ENCODE measurements at regions not wholly inside any gene's neighbourhood (a gene's known extent, or its start where the extent isn't known, plus 50 kb on each side); places are given as distances from the start of the nearest gene placed in this dataset.

DNA sequence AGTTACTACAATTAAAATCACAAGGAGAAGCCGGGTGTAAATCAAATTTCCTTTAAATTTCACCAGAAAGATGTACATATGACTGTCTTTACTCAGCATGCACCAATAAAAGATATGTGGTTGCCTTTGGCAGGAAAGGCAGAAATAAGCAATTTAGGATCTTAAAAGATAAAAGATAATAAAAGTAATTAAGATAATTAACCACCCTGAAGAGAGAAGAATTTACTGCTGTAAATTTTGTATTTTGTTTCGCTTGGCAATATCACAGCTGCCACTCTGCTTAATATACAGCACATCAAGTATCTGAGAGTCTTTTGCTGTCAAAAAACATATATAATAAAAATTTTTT, 411.9 kb downstream of the MN1 start:
- DNase-seq (ENCODE audit: low read depth) = no peak

DNA sequence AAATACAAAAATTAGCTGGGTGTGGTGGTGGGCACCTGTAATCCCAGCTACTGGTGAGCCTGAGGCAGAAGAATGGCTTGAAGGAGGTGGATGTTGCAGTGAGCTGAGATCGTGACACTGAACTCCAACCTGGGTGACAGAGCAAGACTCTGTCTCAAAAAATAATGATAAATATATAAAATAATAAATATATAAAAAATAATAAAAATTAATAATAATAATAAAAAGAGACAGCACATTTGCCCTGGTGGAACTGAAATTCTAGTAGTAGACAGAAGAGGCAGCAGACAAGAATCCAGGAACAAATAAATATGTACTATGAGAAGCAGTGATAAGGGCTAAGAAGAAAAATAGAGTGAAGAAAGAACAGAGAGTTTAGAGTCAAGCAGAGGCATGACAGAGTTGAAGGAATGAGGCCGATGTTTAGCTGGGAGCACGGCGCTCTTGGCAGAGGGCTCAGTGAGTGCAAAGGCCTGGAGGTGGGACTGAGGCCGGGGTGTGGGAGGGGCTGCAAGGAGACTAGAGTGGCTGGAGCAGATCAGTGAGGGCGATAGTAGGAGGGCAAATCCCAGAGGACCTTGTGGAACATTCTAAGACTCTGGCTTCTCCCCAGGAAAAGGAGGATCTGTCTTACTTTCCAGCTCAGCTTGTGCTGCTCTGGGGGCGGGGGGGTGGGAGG, 410.3 kb downstream of the MN1 start:
- DNase-seq (ENCODE audit: low read depth) = no peak

DNA sequence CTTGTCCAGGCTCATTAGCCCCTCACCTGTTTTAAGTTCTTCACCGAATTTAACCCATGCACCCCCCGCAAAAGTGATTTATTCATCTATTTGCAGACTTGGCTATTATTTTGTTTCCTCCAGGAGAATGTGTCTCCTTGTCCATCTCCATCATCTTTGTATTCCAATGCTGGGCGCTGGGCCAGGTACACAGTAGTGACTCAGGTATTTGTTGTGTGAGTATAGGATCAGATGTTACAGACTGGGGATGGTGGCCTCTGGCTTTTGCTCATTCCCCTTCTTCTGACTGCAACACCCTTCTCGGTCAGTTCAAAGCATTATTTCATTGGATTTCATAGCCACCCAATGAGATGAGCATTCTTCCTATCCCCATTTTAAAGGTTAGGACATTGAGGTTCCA, 408.2 kb downstream of the MN1 start:
- DNase-seq (ENCODE audit: low read depth) = no peak

GRCh38 chr22:27394806-27395404, 406.7 kb downstream of the MN1 start:
- no peak for DNase-seq (ENCODE audit: low read depth)

DNA sequence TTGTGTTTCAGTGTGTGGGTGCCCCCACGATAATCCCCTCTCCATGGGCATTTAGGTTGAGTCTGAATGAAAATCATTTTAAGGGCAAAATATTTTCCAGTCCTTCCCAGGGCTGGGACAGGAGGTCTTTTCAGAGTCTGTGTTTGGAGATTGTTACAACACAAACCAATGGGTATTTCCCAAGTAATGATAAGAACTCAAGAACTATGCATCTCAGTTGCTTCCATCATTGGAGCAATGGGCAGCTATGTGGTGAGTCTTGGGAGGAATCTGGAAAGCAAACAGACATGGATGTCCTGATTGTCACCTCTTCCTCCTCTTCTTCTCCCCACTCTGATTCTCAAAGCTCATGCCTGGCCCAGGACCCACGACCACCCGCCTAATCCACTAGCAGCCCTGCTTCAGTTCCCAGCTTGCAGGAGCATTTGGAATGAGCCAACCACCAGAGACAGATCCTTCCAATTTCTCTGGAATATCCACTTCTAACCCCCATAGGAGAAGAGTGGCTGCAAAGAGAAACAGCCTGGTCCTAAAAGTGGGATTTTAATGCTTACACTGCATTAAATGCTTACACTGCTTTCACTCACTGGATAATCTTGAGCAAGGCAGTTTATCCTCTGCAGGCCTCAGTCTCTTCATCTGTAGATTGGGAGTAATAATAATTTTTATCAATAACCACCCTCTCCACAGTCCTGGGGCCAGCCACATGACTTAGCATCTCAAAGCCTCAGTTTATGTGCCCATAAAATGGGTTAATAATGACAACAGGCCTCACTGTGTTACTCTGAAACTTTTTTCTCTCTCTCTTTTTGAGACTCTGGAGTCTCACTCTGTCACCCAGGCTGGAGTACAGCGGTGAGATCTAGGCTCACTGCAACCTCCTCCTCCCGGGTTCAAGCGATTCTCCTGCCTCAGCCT, 404.3 kb downstream of the MN1 start:
- no peak for DNase-seq (ENCODE audit: low read depth)

DNA sequence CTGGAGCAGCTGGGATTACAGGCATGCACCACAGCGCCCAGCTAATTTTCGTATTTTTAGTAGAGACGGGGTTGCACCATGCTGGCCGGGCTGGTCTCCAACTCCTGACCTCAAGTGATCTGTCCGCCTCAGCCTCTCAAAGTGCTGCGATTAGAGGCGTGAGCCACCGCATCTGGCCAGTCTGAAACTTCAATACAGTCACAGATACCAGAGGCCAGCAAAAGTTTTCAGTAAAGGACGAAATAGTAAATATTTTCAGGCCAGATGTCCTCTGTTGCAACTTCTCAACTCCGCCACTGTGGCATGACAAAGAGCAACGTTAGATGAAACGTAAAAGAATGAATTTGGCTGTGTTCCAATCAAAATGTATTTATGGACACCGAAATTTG, 403.6 kb downstream of the MN1 start:
- DNase-seq (ENCODE audit: low read depth) = no peak

GRCh38 chr22:27399161-27399560, 402.4 kb downstream of the MN1 start:
- no peak for DNase-seq (ENCODE audit: low read depth)

DNA sequence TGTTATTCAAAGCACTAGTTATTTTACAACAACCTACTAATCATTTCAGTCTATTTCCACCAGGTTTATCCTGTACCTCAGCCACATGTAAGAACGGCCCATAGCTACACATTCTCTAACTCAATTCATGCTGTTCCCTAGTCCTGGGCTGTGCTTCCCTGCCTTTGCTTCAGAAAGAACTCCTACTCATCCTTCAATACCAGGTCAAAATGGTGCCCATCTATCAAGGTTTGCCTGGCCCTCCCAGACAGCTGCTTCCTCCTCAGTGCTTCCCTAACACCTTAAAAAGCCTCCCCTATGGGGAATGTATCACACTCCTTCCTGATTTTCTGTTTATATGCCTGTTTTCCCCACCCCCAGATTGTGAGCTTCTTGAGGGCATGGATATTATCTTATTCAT, 400.7 kb downstream of the MN1 start:
- DNase-seq (ENCODE audit: low read depth) = no peak

DNA sequence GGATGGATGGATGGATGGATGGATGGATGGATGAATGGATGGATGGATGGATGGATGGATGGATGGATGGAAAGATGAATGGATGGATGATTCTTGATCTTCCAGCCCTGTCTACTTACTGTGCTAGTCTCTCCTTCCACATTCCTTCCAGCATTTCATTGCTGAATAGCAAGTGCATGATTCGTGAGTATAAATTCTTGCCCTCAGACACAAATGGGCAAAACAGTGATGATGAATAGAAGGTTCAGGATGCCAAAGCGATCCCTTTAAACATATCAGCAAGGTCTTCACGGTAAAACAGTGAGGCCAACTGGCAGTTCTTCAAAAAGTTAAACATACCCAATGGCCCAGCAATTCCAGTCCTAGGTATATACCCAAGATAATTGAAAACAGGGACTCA, 400.2 kb downstream of the MN1 start:
- DNase-seq (ENCODE audit: low read depth) = no peak

DNA sequence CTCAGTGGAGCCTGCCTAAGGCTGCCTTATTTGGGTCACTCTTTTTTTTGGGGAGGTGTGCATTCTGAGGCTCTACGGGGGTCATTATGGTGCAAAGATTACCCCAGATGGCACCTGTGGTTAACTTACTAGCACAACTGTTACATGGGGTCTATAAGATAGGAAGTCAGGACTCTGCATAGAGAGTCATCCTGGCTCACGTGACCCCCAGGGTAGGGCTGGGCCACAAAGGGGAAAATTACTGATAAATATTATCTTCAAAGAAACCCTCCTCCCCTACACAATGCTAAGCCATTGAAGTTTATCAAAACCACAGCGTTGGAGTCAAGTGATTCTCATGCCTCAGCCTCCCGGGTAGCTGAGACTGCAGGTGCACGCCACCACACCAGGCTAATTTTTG, 397.1 kb downstream of the MN1 start:
- DNase-seq (ENCODE audit: low read depth) = no peak

- DNase-seq (ENCODE audit: low read depth) = no peak
Observed at GRCh38 chr22:27405672-27406388, 395.7 kb downstream of the MN1 start.

DNA sequence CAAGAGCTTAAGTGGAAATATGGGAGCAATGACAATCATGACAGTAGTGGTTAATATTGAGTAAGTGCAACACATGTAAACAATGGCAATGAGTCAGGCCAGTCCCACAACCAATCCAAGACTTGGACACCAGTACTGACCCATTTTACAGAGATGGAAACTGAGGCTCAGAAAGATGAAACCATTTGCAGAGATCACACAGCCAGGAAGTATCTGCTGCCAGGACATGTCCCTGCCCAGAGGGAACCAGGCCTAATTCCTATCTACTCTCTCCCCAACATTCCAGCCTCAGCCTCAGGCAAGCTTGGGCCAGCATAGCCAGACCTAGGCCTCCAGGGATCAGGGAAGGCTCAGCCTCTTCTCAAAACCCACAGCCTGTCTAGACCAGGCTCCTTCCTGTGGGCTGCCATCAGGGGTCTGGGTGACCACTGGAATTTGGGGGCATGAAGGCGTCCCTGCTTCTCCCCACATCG, 395.1 kb downstream of the MN1 start:
- DNase-seq (ENCODE audit: low read depth) = no peak

DNA sequence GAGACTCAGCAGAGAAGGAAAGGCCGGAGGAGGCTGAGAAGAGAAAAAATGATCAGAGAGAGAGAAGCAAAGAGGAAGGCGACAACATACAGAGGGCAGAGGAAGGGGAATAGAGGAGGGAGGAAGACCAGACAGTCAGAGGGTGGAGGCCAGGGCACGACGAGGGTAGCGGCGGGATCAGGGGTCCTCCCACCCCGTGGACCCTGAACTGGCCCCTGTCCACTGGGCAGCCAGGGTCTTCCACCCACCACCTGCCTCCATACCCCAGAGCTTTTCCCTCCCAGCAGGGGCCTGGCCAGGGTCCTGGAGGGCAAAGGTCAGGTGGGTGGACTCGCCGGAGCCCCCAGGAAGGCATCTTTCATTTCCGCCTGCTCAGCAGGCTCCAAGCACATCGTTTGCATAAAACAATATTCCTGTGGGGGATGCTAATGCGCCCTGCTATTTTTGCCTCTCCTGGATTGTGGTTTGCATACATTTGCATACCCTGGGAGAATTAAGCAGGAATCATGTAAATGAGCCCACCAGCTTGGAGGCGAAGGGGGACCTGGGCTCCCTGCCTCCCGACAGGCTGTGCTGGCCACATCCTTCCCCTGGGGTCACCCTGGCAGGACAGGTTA, 394.1 kb downstream of the MN1 start:
- no peak for DNase-seq (ENCODE audit: low read depth)

DNA sequence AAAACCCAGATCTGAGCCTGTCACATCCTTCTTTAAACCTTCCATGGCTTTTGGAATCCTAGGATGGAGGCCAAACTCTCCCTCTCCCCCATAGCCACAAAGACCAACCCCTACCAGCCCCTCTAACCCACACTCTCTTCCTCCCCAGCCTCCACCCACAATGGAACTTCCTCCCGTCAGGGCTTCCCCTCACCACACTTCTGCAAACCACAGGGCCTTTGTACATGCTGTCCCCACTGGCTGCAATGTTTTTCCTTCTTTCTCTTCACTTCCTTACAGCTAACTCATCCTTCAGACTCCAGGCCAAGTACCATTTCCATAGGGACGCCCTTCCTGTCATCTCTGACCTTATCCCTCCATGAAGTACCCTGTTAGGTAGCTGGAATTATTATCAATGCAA, 393.5 kb downstream of the MN1 start:
- no peak for DNase-seq (ENCODE audit: low read depth)

- DNase-seq (ENCODE audit: low read depth) = no peak
Observed at GRCh38 chr22:27409299-27409698, 392.3 kb downstream of the MN1 start.

GRCh38 chr22:27412866-27413445, 388.6 kb downstream of the MN1 start:
- no peak for DNase-seq (ENCODE audit: low read depth)

DNA sequence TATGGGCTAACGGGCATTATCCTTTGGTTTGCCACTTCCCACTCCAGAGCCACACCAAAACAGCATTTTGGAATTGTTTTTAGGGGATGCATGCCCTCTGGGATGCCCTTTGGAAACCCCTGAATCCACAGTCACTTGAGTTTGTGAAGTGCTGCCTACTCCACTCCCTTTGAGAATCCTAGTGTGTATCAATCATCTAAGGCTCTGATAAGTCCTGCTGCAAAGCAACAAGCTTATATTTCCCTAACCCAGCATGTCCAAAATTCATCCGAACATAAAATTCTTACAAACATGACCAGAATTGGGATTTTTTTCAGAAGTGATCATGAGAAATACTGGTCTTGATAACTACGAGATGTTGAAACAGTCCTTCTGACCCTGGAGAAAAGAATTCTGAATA, 387.9 kb downstream of the MN1 start:
- DNase-seq (ENCODE audit: low read depth) = no peak

DNA sequence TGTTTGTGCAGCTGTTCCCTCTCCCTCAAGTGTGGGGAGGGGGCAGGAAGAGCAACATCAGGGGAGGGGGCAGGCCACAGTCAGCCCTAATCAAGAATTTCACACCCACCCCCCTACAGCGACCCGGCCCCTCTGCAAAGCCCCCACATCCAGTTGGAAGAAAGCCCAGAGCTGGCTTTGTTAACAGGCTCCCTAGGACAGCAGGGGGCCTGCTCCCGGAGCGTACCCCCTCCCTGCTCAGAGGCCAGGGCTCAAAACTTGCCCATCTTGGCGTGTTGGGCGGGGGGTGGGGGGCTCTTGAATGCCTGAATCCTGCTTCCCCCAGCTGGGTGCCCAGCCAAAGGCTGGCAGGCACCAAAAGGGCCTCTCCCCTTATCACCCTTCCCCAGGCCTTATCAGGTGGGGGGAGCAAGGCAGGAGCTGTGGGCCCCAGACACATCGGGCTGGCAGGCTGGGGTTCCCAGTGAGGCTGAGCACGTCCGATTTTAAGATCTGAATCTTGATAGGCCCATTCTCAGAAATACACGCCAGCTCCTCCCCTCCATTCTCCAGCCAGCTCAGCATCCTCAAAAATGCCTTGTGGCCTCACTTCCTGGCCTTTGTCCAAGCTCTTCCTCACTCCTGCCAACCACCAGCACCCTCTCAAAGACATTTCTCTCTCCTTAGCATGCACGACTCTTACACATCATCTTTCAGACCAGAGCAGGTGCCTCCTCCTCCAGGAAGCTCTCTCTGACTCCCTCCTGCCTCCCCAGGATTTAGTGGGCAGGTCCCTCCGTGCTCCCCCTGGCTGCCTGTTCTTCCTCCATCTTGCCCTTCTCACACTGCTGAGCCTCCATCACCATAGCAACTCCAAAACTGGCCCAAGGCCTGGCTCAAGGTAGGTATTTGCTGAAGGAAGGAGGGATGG, 384.8 kb downstream of the MN1 start:
- no peak for DNase-seq (ENCODE audit: low read depth)

GRCh38 chr22:27417421-27417814, 384.1 kb downstream of the MN1 start:
- no peak for DNase-seq (ENCODE audit: low read depth)

- no peak for DNase-seq (ENCODE audit: low read depth)
Observed at GRCh38 chr22:27418261-27418660, 383.3 kb downstream of the MN1 start.

DNA sequence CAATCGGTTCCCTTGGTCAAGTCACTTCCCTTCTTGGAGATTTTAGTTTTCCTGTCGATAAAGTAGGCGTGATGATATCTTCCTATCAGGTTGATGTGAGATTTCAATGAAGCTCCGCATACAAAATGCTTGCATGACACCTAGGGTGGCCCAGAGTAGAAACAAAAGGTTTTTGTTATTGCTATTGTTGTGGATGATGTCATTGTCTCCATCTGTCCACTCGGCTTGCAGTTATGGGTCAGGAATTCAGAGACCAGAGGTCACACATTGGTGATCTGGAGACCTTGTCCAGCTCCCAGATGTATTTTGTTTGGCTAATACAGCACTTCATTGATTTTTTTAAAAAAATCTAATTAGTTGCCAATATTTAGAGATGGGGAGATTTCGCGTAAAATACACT, 382.1 kb downstream of the MN1 start:
- no peak for DNase-seq (ENCODE audit: low read depth)
